ENCODE measurements at regions not wholly inside any gene's neighbourhood (a gene's known extent, or its start where the extent isn't known, plus 50 kb on each side); places are given as distances from the start of the nearest gene placed in this dataset.
"Not testable (repeated sequence)": the region's sequence is repeated elsewhere in the genome, so short reads cannot be mapped to it uniquely, and the experiment has no call there.

DNA sequence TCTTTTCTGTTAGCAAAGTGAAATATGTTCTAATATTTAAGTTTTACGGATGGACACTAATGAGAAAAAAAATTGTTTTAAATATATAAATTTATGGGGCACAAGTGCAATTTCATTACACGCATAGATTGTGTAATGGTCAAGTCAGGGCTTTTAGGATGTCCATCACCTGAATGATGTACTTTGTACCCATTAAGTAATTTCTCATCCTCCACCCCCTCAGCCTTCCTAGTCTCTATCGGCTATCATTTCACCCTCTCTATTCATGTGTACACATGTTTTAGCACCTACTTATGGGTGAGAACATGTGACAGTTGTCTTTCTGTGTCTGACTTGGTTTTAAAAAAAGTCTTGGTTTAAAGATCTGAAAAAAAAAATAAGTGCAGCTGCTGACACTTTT is 616.0 kb downstream of the IQCM start:
- Histone ChIP-seq H3K27me3 (ENCODE audit: low read depth, low read length) (no peaks in the 10 kb centered on the region), H4K20me1 (ENCODE audit: insufficient read depth, low read length) (no peaks in the 10 kb centered on the region), H3K36me3 (replicated peaks; ENCODE audit: low read depth, low read length) (no peaks in the 10 kb centered on the region), H2AFZ (ENCODE audit: low read depth, low read length) (no peak overlapping the region), H3K9ac (ENCODE audit: low read length) (no peak overlapping the region), H3K79me2 (ENCODE audit: low read length) (no peaks in the 10 kb centered on the region), H3K4me3 (ENCODE audit: low read length) (no peak overlapping the region), H3K4me2 (ENCODE audit: low read length) (no peak overlapping the region), H3K9me3 (ENCODE audit: insufficient read depth, low read length) (no peaks in the 10 kb centered on the region), H3K27ac (ENCODE audit: low read length) (no peak overlapping the region), H3K4me1 (ENCODE audit: low read length) (peaks cover under 1% of the 10 kb centered on the region; the same call in 1 of the 2 replicates)
- TF ChIP-seq CTCF (IDR thresholded peaks at IDR 0.05; ENCODE audit: low read depth, low read length) (no peak), EZH2phosphoT487 (IDR thresholded peaks at IDR 0.05; ENCODE audit: low read depth) (no peak)

DNA sequence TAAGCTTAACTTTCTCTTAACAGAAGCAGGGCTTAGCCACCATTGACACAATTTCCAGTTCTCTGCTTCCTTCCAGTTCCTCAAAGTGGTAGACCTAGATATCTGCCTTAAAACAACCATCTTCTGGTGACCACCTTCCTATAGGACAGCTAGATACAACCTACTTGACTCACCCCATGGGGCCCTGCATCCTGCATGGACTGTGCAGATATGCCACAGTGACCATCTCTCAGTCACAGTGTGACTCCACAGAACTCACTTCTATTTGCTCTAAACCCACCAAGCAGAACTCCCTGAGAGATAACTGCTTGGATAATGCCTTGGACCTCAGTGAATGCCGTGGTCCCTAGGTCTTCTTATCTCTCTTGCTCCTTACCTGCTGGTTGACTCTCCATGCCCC is 621.6 kb downstream of the IQCM start:
- Histone ChIP-seq H3K4me1 (ENCODE audit: low read length) (no peaks in the 10 kb centered on the region), H3K79me2 (ENCODE audit: low read length) (no peaks in the 10 kb centered on the region), H3K9ac (ENCODE audit: low read length) (no peak overlapping the region), H3K36me3 (replicated peaks; ENCODE audit: low read depth, low read length) (no peaks in the 10 kb centered on the region), H3K27me3 (ENCODE audit: low read depth, low read length) (no peaks in the 10 kb centered on the region), H3K27ac (ENCODE audit: low read length) (no peak overlapping the region), H3K4me3 (ENCODE audit: low read length) (no peak overlapping the region), H4K20me1 (ENCODE audit: insufficient read depth, low read length) (no peaks in the 10 kb centered on the region), H3K4me2 (ENCODE audit: low read length) (no peak overlapping the region), H3K9me3 (ENCODE audit: insufficient read depth, low read length) (no peaks in the 10 kb centered on the region), H2AFZ (ENCODE audit: low read depth, low read length) (no peak overlapping the region)
- no peak for TF ChIP-seq CTCF (IDR thresholded peaks at IDR 0.05; ENCODE audit: low read depth, low read length)
- no peak for TF ChIP-seq EZH2phosphoT487 (IDR thresholded peaks at IDR 0.05; ENCODE audit: low read depth)

- H3K9ac ChIP-seq (ENCODE audit: low read length), result no peak overlapping the region
- no peak overlapping the region for H3K4me2 ChIP-seq (ENCODE audit: low read length)
- H3K27ac ChIP-seq (ENCODE audit: low read length), result no peak overlapping the region
- no peak for TF ChIP-seq EZH2phosphoT487 (IDR thresholded peaks at IDR 0.05; ENCODE audit: low read depth)
- no peak for TF ChIP-seq CTCF (IDR thresholded peaks at IDR 0.05; ENCODE audit: low read depth, low read length)
- H2AFZ ChIP-seq (ENCODE audit: low read depth, low read length), result no peak overlapping the region
- H3K79me2 ChIP-seq (ENCODE audit: low read length), result no peaks in the 10 kb centered on the region
- H4K20me1 ChIP-seq (ENCODE audit: insufficient read depth, low read length), result no peaks in the 10 kb centered on the region
- H3K36me3 ChIP-seq (replicated peaks; ENCODE audit: low read depth, low read length), result no peaks in the 10 kb centered on the region
- H3K9me3 ChIP-seq (ENCODE audit: insufficient read depth, low read length), result no peaks in the 10 kb centered on the region
- H3K4me3 ChIP-seq (ENCODE audit: low read length), result no peak overlapping the region
- H3K27me3 ChIP-seq (ENCODE audit: low read depth, low read length), result no peaks in the 10 kb centered on the region
- no peaks in the 10 kb centered on the region for H3K4me1 ChIP-seq (ENCODE audit: low read length)
These were observed 627.9 kb downstream of the IQCM start for GRCh38 chr4:149187726-149188125.

DNA sequence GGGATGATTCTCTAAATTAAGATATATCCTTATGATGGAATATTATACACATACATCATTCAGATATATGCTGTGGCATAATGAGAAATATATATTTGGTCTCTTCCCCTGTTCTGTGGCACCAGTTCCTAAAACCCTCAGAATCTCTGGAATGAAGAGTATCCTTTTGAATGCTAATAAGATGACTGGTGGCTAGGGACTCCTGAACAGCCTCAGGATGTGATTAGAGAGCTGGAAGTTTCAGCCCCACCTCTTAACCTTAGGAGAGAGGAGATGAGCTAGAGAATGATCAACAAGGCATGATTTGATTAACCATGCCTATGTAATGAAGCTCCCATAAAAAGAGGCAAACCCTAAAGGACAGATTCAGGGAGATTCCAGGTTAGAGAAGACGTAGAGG is 632.0 kb downstream of the IQCM start:
- Histone ChIP-seq H3K4me2 (ENCODE audit: low read length) (no peak overlapping the region), H3K36me3 (replicated peaks; ENCODE audit: low read depth, low read length) (no peaks in the 10 kb centered on the region), H3K27ac (ENCODE audit: low read length) (no peak overlapping the region), H3K27me3 (ENCODE audit: low read depth, low read length) (no peaks in the 10 kb centered on the region), H3K4me3 (ENCODE audit: low read length) (no peak overlapping the region), H2AFZ (ENCODE audit: low read depth, low read length) (no peak overlapping the region), H3K9ac (ENCODE audit: low read length) (no peak overlapping the region), H3K4me1 (ENCODE audit: low read length) (no peaks in the 10 kb centered on the region), H3K79me2 (ENCODE audit: low read length) (no peaks in the 10 kb centered on the region), H3K9me3 (ENCODE audit: insufficient read depth, low read length) (no peaks in the 10 kb centered on the region), H4K20me1 (ENCODE audit: insufficient read depth, low read length) (no peaks in the 10 kb centered on the region)
- TF ChIP-seq EZH2phosphoT487 (IDR thresholded peaks at IDR 0.05; ENCODE audit: low read depth) (no peak), CTCF (IDR thresholded peaks at IDR 0.05; ENCODE audit: low read depth, low read length) (no peak)

DNA sequence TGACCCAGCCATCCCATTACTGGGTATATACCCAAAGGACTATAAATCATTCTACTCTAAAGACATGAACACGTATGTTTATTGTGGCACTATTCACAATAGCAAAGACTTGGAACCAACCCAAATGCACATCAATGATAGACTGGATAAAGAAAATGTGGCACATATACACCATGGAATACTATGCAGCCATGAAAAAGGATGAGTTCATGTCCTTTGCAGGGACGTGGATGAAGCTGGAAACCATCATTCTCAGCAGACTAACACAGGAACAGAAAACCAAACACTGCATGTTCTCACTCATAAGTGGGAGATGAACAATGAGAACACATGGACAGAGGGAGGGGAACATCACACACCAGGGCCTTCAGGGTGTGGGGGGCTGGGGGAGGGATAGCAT is 634.2 kb downstream of the IQCM start:
- H2AFZ ChIP-seq (ENCODE audit: low read depth, low read length); H3K79me2 ChIP-seq (ENCODE audit: low read length); H3K27ac ChIP-seq (ENCODE audit: low read length); H4K20me1 ChIP-seq (ENCODE audit: insufficient read depth, low read length); H3K9me3 ChIP-seq (ENCODE audit: insufficient read depth, low read length); H3K9ac ChIP-seq (ENCODE audit: low read length); H3K27me3 ChIP-seq (ENCODE audit: low read depth, low read length); H3K4me2 ChIP-seq (ENCODE audit: low read length); H3K36me3 ChIP-seq (replicated peaks; ENCODE audit: low read depth, low read length); H3K4me1 ChIP-seq (ENCODE audit: low read length); H3K4me3 ChIP-seq (ENCODE audit: low read length): not testable (repeated sequence)

All from OCI-LY3 (cell line).